NCI-H1092 (cell line): ENCODE measurements at regions not wholly inside any gene's neighbourhood (a gene's known extent, or its start where the extent isn't known, plus 50 kb on each side); places are given as distances from the start of the nearest gene placed in this dataset.
"Not testable (repeated sequence)": the region's sequence is repeated elsewhere in the genome, so short reads cannot be mapped to it uniquely, and the experiment has no call there.

Experiments
- DNase-seq: peaks from one replicate; lab custom pipeline; 2025; lab: John Stamatoyannopoulos, UW

DNA sequence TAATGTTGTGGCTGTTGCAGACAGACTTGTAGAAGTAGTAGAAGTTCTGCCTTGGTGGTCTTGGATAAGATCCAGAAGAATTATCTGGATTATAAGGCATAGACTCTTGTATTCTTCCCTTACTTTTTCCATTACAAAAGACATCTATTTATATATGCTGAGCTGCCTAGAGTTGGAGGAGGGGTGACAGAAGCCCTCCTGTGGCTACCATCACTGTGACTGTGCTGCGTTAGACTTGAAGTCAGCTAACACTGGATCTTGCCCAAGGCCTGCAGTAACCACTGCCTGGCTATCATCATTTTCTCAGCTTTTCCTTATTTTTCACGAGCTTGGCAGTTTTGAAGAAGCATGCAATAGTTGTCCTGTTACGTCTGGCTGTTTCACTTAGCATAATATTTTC, 684.8 kb upstream of the BCHE start:
- DNase-seq = no peak

DNA sequence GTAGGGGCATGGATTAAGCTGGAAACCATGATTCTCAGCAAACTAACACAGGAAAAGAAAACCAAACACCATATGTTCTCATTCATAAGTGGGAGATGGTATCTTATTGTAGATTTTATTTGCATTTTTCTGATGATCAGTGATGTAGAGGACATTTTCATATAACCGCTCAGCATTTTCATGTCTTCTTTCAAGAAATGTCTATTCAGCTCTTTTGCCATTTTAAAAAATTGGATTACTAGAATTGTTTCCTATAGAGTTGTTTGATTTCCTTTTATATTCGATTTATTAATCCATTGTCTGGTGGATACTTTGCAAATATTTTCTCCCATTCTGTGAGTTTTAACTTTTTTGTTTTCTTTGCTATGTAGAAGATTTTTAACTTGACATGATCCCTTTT, 682.2 kb upstream of the BCHE start:
- DNase-seq = no peak

DNA sequence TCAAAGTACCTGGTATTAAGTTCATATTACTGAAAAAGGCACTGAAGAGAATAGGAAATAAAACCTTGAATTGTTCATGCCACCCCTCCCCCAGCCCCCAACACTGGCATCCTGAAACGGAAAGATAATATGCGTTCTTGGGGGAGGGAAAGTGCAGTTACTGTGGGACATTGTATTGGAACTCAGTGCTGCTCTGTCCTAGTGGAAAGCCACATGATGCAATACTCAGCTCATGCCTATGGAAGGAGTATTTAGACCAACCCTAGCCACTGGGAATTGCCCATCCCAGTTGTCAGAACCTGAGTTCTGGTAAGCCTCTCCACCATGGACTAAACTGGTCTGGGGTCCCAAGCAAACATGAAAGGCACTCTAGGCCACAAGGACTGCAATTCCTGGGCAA, 680.8 kb upstream of the BCHE start:
- no peak for DNase-seq

DNA sequence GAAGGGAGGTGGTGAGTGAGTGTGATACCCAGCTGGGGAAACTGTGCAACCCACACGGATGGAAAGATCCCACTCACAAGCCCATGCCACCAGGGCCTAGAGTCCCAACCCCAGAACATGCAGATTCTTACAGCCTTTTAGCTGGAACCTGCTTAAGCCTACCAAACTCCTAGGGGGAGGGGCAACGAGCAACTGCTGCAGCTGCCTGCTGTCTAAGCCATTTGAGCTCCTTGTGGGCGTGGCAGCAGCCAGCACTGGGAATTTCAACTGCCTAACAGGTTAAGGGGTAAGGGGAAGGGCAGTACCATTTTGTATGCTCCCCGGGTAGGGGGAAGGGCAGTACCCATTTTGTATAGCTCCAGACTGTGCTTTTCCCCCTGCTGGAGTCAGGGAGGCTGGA, 673.2 kb upstream of the BCHE start:
- DNase-seq = no peak

DNA sequence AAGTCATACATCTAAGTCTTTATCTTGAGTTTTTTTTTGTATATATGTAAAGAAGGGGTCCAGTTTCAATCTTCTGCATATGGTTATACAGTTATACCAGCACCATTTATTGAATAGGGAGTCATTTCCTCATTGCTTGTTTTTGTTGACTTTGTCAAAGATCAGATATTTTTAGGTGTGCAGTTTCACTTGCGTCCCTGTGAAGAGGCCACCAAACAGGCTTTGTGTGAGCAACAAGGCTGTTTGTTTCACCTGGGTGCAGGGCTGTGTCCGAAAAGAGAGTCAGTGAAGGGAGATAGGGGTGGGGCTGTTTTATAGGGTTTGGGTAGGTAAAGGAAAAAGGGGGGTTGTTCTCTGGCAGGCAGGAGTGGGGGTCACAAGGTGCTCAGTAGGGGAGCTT, 663.2 kb upstream of the BCHE start:
- not testable (repeated sequence) for DNase-seq

DNA sequence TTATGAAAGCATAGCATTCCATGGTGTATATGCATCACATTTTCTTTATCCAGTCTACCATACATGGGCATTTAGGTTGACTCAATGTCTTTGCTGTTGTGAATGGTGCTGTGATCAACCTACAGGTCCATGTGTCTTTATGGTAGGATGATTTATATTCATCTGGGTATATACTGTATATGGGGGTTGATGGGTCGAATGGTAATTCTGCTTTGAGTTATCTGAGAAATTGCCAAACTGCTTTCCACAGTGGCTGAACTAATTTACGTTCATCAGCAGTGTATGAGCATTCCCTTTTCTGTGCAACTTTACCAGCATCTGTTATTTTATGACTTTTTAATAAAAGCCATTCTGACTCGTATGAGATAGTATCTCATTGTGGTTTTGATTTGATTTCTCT, 662.4 kb upstream of the BCHE start:
- no peak for DNase-seq

DNA sequence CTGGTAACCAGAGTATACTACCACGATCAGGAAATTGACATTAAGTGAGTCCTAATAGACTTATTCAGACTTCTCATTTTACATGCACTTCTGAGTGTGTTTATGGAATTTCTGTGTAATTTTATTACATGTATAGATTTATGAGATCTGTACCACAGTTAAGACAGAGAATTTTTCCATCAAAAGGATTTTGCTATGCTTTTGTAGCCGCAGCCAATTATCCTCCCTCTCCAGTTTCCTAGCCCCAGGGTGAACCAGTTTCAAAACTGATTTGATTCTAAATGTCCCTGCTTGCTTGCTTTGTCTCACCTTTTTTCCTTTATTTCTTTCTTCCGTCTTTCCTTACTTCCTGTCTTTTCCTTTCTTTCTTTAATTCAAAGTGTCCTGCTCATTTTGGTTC, 661.2 kb upstream of the BCHE start:
- no peak for DNase-seq

DNA sequence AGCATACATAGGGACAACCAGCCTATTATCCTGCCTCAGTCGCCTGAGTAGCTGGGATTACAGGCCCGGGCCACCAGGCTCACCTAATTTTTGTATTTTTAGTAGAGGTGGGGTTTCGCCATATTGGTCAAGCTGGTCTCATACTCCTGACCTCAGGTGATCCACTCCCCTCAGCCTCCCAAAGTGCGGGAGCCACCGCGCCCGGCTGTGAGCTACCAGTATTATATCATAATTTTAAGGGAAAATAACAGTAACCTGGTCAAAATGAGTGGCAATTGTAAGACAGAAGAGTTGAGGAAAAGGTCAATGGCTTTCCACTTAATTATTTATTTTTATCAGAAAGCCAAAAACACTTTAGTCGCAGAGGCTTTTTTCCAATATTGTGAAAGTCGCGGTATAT, 652.6 kb upstream of the BCHE start:
- DNase-seq = no peak

DNA sequence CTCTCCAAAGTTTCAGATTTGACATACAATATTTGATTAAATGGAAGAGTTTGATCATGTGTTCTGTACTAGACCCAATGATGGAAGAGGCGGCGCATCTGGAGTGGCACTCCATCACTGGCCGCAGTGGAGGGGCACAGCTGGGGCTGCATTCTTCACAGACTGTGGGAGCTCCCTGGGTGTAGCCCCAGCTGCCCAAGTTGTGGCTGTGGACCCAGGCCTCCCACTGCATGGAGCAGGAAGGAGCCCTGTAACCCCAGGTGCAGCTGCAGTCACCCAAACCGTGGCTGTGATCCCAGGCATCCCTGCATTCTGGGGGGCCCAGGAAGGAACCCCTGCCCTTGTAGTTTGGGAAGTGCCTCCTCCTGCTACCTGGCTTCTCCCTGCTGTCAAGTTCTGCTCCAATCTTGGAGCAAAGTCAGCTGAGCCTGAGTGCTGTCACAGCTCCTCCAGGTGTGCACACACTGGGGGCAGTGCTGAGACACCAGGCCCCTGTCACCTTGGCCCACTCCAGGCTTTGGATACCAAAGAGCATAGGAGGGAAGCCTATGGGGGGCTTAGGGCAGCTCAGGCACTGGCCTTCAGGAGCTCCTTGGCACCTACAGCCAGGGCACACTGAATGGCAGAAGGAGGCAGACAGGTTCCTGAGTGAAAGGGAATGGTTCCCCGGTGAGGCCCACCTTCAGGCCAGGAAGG, 651.9 kb upstream of the BCHE start:
- no peak for DNase-seq

DNA sequence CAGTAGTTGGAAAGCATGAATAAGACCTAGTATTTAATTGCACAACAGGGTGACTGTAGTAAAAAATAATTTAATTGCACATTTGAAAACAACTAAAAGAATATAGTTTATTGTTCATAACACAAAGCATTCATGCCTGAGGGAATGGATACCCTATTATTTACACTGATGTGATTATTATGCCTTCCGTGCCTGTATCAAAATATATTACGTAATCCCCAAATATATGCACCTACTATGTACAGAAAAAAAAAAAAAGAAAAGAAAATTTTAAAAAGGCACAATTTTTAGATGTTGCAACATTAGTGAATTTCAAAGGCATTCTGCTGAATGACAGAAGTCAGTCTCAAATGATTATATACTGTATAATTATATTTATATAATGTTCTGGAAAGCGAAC, 647.2 kb upstream of the BCHE start:
- no peak for DNase-seq

DNA sequence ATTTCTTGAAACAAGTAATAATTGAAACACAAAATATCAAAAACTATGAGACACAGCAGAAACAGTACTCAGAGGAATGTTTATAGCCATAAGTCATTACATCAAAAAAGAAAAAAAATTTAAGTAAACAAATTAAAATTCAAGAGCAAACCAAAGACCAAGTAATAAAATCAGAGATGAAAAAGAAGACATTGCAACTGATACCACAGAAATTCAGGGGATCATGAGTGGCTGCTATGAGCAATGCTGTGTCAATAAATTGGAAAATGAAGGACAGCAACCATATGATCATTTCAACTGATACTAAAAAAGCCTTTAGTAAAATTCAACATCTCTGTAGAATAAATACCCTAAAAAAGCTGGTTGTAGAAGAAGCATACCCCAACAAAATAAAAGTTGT, 644.1 kb upstream of the BCHE start:
- DNase-seq = no peak

DNA sequence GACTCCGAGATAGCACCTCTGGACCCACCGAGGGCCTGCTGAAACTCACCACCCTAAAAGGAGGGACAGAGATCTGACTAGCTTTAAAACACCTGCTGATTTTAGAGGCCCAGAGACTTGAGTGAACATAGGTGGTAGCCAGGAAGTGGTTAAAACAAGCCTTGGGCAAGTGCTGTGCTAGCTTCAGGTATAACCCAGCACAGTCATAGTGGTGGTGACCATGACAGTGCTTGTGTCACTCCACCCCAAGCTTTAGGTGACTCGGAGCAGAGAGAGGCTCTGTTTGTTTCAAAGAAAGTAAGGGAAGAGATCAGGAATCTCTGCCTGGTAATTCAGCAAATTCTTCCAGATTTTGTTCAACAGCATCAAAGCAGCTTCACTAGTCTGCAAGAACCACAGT, 641.1 kb upstream of the BCHE start:
- DNase-seq = no peak

DNA sequence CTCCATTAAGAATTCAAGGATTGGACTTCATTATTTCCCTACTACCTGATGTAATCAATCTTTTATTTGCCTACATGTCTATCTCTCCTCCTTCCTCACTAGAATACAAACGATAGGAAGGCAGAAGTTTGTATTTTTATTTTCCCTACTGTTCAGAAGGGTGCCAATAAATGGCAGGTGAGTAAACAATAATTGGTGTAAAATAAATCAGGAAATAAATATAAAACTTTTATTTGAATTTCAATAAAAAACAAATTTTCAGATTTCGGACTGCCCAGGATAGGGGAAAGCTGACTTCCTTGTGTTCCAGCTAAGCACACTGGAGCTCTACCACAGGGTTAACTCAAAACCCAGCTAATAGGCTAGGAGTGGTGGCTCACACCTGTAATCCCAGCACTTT, 636.3 kb upstream of the BCHE start:
- no peak for DNase-seq

DNA sequence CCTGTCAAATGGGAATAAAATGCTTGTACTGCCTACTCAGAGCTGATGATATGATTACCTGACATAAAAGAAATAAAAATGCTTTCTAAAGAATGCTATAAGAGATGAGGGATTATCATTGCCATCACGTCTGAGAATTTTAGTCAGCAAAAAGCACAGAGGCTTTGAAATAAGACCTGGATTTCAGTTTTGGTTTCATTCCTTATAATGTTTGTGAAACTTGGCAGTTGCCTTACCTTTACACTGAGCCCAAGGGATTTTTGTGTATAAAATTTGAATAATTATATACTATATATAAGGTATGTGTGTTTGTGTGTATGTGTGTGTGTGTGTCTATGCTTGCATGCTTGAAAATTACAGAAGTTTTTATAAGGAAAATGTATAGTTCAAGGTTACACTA, 634.8 kb upstream of the BCHE start:
- no peak for DNase-seq

DNA sequence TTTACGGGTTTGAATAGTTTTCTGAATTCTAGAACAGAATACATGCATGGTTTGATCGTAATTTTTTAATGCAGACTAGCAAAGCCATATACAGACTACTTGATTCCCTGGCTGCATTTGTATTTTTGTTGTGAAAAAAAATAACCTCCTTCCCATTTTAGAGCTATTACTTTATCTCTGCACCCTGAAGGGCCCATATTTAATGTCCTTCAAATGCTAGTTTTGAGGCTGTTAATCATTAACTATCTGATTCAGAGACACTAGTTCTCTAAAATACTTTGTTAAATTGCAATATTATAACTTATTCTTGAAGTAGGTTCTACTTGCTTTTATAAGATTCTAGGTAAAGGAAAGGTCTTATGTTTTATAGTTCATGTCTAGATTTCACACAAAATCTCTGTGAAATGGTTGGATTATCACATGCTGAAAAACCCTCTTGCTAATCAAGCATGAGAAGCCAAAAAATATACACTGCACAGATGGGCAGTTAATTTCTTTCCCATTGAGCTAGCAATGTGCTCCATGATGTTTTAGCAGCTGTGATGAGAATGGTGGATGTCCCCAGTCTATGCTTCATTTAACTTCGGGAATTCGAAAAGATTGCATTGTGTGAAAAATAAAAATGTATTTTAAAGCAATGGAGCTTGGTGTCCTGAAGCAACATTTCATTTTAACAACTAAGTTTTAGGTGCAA, 634.0 kb upstream of the BCHE start:
- no peak for DNase-seq

DNA sequence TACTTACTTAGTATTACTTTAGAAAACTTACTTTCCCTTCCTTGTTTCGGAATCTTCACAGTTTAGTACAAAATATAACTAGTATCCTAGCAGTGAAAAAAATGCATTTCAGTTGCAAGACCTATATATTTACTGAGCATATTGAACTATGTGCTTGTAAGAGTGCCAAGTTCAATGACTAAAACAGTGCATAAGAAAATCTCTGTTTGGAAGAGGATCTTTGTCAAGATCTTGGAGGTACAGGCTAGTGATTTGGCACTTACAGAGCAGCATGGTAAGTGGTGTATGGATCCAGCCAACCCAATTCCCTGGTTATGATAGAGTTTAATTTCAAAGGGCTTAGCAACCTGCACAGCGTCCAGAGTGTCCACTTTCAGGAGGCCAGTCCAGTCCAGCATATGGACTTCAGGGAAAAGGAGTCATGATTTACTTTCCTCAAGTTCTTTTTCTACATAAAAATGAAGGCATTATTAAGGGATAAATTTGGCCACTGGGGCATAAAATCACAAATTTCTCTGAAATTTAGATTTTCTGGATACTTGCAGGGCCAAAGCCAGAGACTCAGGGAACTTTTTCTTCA, 625.8 kb upstream of the BCHE start:
- no peak for DNase-seq

DNA sequence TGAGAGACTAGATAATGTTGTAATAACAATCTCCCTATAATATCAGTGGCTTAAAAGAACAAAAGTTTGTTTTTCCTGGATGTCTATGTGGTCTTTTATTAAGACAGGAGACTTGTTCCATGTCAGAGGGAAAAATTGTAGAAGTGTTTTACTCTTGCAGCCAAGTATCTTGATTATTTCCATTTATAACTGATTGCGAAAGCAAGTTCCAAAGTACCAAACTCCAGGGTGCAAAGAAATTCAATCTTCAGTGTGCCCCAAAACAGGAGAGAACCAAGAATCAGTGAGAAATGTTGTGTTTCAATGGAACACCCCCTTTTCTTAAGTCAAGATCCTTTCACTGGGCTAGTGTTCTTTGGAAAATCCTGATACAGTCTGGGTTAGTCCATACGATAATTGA, 624.4 kb upstream of the BCHE start:
- DNase-seq = no peak

DNA sequence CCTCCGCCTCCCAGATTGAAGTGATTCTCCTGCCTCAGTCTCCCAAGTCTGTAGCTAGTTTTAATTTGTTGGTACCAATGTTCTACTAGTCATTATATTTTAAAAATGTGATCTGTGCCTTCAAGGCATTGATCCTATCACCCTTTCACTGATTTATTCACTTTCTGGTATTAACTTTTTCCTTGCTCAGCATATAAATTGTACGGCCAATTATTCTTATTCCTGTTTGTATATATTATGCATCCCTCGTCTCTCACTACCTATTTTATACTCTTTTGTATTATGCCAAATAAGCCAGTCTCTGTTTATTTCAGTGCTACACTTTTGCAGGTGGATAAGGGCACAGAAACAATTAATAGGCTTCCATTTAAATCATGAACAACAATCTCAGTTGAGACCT, 620.2 kb upstream of the BCHE start:
- no peak for DNase-seq

DNA sequence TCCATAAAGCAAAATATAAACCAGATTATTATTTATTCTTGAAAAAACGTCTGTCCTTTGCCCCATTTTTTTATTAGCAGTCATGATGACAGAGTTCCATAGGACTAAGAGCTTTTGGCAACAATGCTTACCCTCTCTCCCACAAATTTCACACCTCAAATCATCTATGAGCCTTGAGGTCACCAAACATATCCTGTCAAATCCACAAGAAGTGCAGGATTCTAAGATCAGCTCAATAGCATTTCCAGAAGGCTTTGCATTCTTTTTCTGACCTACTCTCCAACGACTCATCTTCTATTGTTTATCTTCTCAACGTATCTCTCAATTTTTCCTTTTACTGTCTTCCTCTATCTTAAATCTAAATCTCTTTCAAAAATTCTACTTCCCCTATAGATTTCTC, 619.1 kb upstream of the BCHE start:
- no peak for DNase-seq

DNA sequence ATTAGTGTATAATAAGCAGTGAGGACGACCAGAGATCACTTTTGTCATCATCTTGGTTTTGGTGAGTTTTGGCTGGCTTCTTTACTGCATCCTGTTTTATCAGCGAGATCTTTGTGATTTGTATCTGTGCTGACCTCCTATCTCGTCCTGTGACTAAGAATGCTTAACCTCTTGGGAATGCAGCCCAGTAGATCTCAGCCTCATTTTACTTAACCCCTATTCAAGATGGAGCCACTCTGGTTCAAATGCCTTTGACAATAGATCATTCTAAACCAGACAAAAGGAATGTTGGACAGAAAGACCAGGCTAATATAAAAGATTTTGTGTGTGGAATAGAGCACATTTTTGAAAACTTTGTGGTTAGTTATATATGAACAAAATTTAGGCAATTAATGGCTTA, 618.5 kb upstream of the BCHE start:
- no peak for DNase-seq

DNA sequence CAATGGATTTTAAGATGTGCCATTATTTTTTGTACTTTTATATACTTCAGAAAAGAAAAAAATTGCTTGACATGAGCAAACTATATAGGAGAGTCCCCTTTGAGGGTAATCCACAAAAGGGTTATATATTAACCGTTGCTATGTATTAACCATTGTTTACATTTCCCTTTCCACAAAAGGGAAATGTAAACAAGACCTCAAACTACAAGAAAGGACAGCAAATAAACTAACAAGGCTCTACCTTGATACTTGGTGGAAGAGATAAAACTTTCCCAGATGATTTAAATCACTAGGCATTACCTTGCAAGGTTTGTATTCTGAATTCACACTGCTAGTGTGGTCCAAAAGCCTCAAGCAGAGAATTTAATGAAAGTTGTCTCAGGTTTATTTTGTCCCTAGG, 616.3 kb upstream of the BCHE start:
- DNase-seq = no peak

DNA sequence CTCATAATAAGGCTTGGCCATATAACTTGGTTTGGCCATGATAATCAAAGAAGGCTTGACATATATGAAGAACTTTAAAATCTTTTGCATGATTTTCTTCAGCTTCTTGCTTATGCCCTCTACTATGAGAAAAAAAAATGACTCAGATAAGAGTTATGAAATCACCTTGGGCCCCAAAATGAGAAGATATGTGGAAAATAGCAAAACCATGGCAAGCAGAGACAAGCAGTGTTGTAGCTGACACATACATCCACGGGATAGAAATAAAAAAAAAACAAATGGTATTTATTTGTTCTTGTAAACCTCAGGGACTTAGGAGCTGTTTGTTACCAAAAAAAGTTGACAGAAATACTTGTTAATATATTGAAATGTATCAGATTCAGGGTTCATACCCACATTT, 614.8 kb upstream of the BCHE start:
- DNase-seq = no peak

DNA sequence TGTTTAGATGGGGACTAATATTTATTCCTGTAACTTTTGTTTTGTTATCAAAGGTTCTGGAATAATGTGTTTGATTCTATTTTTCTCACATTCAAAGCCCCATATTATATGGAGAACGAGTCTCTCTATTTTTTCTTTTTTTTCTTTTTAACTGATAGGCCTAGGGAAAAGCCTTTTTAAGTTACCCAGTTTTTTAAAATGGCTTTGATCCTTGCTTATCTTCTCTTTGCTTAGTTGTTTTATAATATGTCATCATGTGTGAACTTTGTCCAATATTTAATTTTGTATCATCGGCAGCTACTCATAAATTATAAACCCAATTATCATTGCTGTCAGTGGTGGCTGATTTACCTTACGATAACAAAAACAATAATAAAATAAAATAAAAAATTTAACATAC, 610.3 kb upstream of the BCHE start:
- no peak for DNase-seq

DNA sequence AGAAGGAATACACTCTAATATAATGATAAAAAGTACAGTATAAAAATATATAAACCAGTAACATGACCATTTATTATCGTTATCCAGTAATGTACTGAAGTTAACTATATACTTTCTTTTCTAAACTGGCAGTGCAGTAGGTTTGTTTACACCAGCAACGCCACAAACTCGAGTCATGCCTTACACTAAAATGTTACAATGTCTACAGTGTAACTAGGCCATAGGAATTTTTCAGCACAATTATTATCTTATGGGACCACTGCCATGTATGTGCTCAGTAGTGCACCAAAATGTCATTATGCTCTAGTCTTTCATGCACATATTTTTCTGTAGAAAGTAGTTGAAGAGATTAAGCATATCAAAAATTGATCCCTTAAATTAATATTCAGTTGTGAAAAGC, 609.8 kb upstream of the BCHE start:
- no peak for DNase-seq
